Stomach (tissue), 8 donors: ENCODE measurements at regions not wholly inside any gene's neighbourhood (a gene's known extent, or its start where the extent isn't known, plus 50 kb on each side); places are given as distances from the start of the nearest gene placed in this dataset.
A peak's percentile ranks its signal among the peaks of the same experiment; 100 is the strongest.

Source experiments
- DNase-seq, 2 donors: peaks; one replicate each; pipeline versions ENCODE4 v3.0.0 to v3.0.0-alpha.2; 2013 to 2019
- H3K27ac ChIP-seq, 5 donors: fragments of 200-600 bp in 4 of 5; sonication (generic) in 4 of 5; one replicate each; pipeline ENCODE4 v1.5.1; 2013 to 2019; ENCODE audit warnings: mild to moderate bottlenecking in 1 of 5, moderate library complexity in 1 of 5
- H3K27me3 ChIP-seq, 3 donors: fragments of 200-600 bp; sonication (generic); one replicate each; pipeline ENCODE4 v1.5.1; 2017 to 2019; ENCODE audit warnings: mixed run types in 1 of 3
- H3K36me3 ChIP-seq, 4 donors: fragments of 200-600 bp; sonication (generic); 1 replicate in 3 of 4; 2 replicates in 1 of 4; pipeline ENCODE4 v1.5.1; 2016 to 2019
- H3K4me1 ChIP-seq, 4 donors: fragments of 200-600 bp; sonication (generic); one replicate each; pipeline ENCODE4 v1.5.1; 2016 to 2019
- H3K4me3 ChIP-seq, 4 donors: fragments of 200-600 bp; sonication (generic) in 3 of 4; one replicate each; pipeline ENCODE4 v1.5.1; 2016 to 2019; ENCODE audit warnings: mild to moderate bottlenecking in 1 of 4
- H3K9me3 ChIP-seq, 4 donors: fragments of 200-600 bp; sonication (generic); one replicate each; pipeline ENCODE4 v1.5.1; 2016 to 2019
- EP300 ChIP-seq: sonication (generic); formaldehyde crosslinking; IDR thresholded peaks from one replicate; pipeline ENCODE4 v1.6.1; 2017; ENCODE audit warnings: antibody characterized with exemption
- POLR2A ChIP-seq, 4 donors: fragments of 450-650 bp; IDR thresholded peaks; one replicate each; pipeline ENCODE4 v1.6.1; 2016; ENCODE audit warnings: antibody characterized with exemption in 4 of 4, control low read depth in 2 of 4, mild to moderate bottlenecking in 1 of 4, moderate library complexity in 1 of 4
- POLR2AphosphoS5 ChIP-seq, 3 donors: sonication (generic); formaldehyde crosslinking; IDR thresholded peaks; one replicate each; pipeline ENCODE4 v1.6.1; 2016; ENCODE audit warnings: antibody characterized with exemption in 3 of 3
- WGBS, 5 donors: extraction: QIAGEN DNeasy Blood & Tissue Kit in 3 of 5; methylation state at CpG; one replicate each; pipeline versions ENCODE4 v1.1.5 to v1.1.7; 2013 to 2018; 5-methylcytosine and 5-hydroxymethylcytosine counted together
- intact Hi-C: fragments of 100-400 bp; cut with DNase I; formaldehyde crosslinking; loops from one replicate; pipeline ENCODE4 v1.15.1; 2023; ENCODE audit warnings: low total_unique reads
- TF ChIP-seq, protein P1 (sequence below), 7 experiments: fragments of 450-650 bp in 4 of 7; fragments of 200-600 bp in 3 of 7; sonication (generic) in 3 of 7; IDR thresholded peaks; one replicate each; pipeline ENCODE4 v1.5.1; 2016 to 2019; ENCODE audit warnings: antibody characterized with exemption in 7 of 7, control low read depth in 2 of 7, mild to moderate bottlenecking in 1 of 7
- donor health status: healthy with polysubstance abuse.
- donor health status: Bipolar disorder and iron deficiency.
- donor health status: healthy.

DNA sequence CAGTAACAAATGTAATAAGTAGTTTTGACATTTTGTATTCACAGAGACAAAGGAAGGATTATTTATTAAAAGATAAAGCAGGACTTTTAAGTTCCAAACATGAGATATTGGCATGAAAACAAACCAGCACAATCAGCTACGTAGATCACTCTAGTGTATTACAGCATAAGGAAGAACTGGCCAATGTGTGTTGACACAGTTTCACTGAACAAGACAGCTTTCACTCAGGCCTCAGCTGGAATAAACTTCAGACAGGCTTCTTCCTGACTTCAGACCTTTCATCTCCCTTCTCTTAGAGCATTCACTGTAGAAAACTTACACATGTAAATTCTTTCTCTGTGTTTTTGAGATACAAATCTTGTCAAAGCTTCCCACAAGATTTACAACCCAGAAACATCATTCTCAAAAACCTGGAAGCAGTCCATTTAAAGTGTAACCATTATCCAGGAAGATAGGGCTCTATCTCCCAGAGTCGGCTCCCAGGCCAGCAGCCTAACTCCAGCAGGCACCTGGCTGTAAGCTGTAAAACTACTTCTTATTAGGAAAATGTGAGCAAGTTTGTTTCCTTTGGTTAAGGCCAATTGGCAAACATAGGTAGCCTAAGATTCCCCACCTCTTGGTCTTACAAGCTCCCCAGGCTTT is 768.3 kb upstream of the CDH7 start:
- intact Hi-C loops, result no loop called here
- H3K4me3 ChIP-seq, result no peak overlapping the region
- no peaks in the 10 kb centered on the region for H3K4me1 ChIP-seq
- H3K27ac ChIP-seq, result no peak overlapping the region
- H3K9me3 ChIP-seq, result peaks cover 0 to 4% (median 0%) of the 10 kb centered on the region in 4 donors
- no peak for DNase-seq
- WGBS, 5 donors, result 20 to 41% (median 24%) methylated on average over 2 of the region's 2 CpGs
- no peak for TF ChIP-seq EP300
- TF ChIP-seq, protein P1, sequence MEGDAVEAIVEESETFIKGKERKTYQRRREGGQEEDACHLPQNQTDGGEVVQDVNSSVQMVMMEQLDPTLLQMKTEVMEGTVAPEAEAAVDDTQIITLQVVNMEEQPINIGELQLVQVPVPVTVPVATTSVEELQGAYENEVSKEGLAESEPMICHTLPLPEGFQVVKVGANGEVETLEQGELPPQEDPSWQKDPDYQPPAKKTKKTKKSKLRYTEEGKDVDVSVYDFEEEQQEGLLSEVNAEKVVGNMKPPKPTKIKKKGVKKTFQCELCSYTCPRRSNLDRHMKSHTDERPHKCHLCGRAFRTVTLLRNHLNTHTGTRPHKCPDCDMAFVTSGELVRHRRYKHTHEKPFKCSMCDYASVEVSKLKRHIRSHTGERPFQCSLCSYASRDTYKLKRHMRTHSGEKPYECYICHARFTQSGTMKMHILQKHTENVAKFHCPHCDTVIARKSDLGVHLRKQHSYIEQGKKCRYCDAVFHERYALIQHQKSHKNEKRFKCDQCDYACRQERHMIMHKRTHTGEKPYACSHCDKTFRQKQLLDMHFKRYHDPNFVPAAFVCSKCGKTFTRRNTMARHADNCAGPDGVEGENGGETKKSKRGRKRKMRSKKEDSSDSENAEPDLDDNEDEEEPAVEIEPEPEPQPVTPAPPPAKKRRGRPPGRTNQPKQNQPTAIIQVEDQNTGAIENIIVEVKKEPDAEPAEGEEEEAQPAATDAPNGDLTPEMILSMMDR (IDR thresholded peaks at IDR 0.05), result no peak
- TF ChIP-seq POLR2AphosphoS5 (IDR thresholded peaks at IDR 0.05), result no peak
- H3K27me3 ChIP-seq, result no peaks in the 10 kb centered on the region
- no peaks in the 10 kb centered on the region for H3K36me3 ChIP-seq

DNA sequence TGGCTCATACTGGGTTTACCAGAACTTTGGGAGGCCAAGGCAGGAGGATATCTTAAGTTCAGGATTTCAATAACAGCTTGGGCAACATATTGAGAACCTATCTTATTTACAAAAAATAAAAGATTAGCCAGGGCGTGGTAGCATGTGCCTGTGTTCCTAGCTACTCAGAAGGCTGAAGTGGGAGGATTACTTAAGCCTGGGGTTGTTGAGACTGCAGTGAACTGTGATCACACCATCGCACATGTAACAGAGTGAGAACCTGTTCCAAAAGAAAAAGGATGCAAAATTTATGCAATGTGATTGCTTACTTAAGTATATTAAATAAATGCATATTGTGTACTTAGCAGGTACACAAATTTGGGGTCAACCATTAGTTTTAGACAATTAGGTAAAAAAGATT is 768.9 kb upstream of the CDH7 start:
- Histone ChIP-seq H3K27ac (no peak overlapping the region), H3K4me3 (no peak overlapping the region), H3K36me3 (no peaks in the 10 kb centered on the region), H3K4me1 (no peaks in the 10 kb centered on the region), H3K27me3 (no peaks in the 10 kb centered on the region), H3K9me3 (peaks cover 0 to 4% (median 0%) of the 10 kb centered on the region in 4 donors)
- TF ChIP-seq POLR2A (IDR thresholded peaks at IDR 0.05), result no peak
- TF ChIP-seq EP300, result no peak
- TF ChIP-seq POLR2AphosphoS5 (IDR thresholded peaks at IDR 0.05), result no peak
- TF ChIP-seq, protein P1 (IDR thresholded peaks at IDR 0.05), result no peak
- intact Hi-C loops, result no loop called here
- 49 to 82% (median 65%) methylated on average over 2 of the region's 2 CpGs for WGBS, 5 donors
- DNase-seq, result no peak

DNA sequence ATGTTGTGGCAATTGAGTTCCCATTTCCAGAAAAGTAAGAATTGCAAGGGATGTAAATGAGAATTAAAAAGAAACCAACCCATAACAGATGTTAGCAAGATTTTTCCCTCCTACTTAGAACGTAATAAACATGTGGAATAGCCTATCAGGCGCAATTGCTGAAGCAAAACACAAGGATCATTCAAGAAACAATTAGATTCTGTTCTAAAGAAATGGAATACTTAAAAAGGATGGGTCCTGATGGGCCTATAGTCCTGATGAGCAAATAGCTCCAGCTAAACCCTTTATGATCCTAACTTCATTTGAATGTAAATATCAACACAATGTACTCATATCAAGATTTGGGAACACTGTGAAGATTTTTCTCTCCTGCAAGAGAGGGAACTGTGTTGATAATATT is 771.0 kb upstream of the CDH7 start:
- Histone ChIP-seq H3K36me3 (no peaks in the 10 kb centered on the region), H3K4me1 (no peaks in the 10 kb centered on the region), H3K27me3 (no peaks in the 10 kb centered on the region), H3K9me3 (peaks cover 0 to 4% (median 0%) of the 10 kb centered on the region in 4 donors), H3K27ac (no peak overlapping the region), H3K4me3 (no peak overlapping the region)
- no peak for DNase-seq
- TF ChIP-seq EP300, result no peak
- WGBS, 5 donors, result 81 to 90% (median 84%) methylated on average over 2 of the region's 2 CpGs
- intact Hi-C loops, result no loop called here

DNA sequence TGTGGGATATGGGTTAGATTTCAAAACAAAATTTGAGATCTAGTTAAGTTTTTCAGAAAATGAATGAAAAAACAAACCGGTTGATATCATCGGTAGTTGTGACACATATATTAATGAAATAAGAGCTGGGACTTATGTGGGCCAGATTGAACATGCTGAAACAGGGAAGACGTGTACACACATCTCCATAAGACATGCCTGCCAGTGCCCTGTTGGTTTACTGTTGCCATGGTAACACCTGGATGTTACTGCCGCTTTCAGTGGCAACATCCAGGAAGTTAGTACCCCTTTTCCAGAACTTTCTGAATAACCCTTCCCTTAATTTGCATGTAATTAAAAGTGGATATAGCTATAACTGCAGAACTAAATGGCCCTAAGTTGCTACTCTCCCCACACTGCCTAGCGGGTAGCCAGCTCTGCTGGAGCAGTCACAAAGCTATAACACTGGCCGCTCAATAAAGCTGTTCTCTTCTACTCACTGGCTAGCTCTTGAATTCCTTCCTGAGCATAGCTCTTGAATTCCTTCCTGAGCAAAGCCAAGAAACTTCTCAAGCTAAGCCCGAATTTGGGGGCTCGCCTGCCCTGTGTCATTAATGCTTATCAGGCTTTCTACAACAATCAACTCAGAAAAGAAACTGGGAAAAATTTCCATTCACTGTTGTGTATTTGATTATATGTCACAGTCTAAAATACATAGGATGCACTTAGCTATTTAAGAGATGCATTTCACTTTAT is 776.3 kb upstream of the CDH7 start:
- H3K27ac ChIP-seq, result no peak overlapping the region
- H3K4me3 ChIP-seq, result no peak overlapping the region
- TF ChIP-seq POLR2AphosphoS5 (IDR thresholded peaks at IDR 0.05), result no peak
- no peak for TF ChIP-seq POLR2A (IDR thresholded peaks at IDR 0.05)
- TF ChIP-seq EP300, result no peak
- TF ChIP-seq, protein P1 (IDR thresholded peaks at IDR 0.05), result no peak
- peak in 1 of 2 donors; percentile 25 for DNase-seq
- H3K4me1 ChIP-seq, result no peaks in the 10 kb centered on the region
- no peaks in the 10 kb centered on the region for H3K9me3 ChIP-seq
- intact Hi-C loops, result no loop called here
- no peaks in the 10 kb centered on the region for H3K36me3 ChIP-seq
- no peaks in the 10 kb centered on the region for H3K27me3 ChIP-seq
- 84 to 88% (median 88%) methylated on average over 8 of the region's 8 CpGs for WGBS, 5 donors

DNA sequence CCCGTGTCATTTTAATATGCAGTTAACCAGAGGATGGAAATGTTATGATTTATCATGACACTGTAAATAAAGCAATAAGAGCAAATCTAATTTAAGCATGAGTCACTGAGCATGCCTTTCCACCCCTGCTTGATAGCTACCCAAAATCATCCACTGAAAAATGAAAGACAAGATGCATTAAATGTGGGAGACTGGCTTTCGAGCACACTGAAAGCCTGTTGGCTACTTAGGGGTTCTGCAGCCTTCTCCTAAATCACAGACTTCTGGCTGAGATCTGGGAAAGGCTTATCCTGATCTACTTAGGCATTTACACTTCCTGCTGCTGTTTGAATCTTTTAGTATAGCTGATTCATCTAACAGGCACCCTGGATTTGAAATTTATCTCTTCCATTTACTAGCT is 778.3 kb upstream of the CDH7 start:
- intact Hi-C loops, result no loop called here
- peak in 1 of 2 donors; percentile 21 for DNase-seq
- 33 to 55% (median 47%) methylated on average over 2 of the region's 2 CpGs for WGBS, 5 donors
- no peak overlapping the region for H3K4me3 ChIP-seq
- H3K27ac ChIP-seq, result no peak overlapping the region
- no peaks in the 10 kb centered on the region for H3K9me3 ChIP-seq
- TF ChIP-seq POLR2A (IDR thresholded peaks at IDR 0.05) (no peak), POLR2AphosphoS5 (IDR thresholded peaks at IDR 0.05) (no peak), EP300 (no peak)
- TF ChIP-seq, protein P1 (IDR thresholded peaks at IDR 0.05), result no peak
- no peaks in the 10 kb centered on the region for H3K36me3 ChIP-seq
- no peaks in the 10 kb centered on the region for H3K27me3 ChIP-seq
- H3K4me1 ChIP-seq, result no peaks in the 10 kb centered on the region
